DND-41 (cell line): ENCODE measurements at regions not wholly inside any gene's neighbourhood (a gene's known extent, or its start where the extent isn't known, plus 50 kb on each side); places are given as distances from the start of the nearest gene placed in this dataset.

Experiments used
- EZH2 ChIP-seq: IDR thresholded peaks from 3 replicates; pipeline ENCODE4 v1.6.1; 2012; ENCODE audit warnings: borderline replicate concordance, low read depth, mild to moderate bottlenecking, moderate library complexity, low read length, inconsistent platforms; ENCODE audit not compliant: severe bottlenecking
- TF ChIP-seq, protein P1 (sequence below): IDR thresholded peaks from 2 replicates; pipeline ENCODE4 v1.5.1; 2012; ENCODE audit warnings: borderline replicate concordance, low read length, moderate library complexity, mild to moderate bottlenecking; ENCODE audit not compliant: poor library complexity, severe bottlenecking; ENCODE audit errors: extremely low read depth

DNA sequence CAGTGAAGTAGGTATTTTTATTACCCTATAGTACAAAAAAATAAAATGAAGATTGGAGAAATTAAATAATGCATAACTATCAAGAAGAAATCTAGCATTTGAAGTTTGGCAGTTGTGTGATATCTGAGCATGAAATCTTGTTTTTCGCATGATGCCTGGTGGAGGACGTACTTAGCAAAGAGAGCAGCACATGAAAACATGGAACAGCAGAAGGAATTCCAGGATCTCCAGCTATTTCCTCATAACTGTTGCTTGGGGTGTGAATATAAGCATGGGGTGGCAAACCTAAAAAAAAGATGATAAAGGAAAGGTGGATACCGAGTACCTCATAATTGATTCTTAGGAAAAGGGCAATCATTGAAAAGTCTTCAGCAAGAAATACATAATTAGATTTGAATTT is 174.3 kb upstream of the FAM3C start:
- TF ChIP-seq, protein P1, sequence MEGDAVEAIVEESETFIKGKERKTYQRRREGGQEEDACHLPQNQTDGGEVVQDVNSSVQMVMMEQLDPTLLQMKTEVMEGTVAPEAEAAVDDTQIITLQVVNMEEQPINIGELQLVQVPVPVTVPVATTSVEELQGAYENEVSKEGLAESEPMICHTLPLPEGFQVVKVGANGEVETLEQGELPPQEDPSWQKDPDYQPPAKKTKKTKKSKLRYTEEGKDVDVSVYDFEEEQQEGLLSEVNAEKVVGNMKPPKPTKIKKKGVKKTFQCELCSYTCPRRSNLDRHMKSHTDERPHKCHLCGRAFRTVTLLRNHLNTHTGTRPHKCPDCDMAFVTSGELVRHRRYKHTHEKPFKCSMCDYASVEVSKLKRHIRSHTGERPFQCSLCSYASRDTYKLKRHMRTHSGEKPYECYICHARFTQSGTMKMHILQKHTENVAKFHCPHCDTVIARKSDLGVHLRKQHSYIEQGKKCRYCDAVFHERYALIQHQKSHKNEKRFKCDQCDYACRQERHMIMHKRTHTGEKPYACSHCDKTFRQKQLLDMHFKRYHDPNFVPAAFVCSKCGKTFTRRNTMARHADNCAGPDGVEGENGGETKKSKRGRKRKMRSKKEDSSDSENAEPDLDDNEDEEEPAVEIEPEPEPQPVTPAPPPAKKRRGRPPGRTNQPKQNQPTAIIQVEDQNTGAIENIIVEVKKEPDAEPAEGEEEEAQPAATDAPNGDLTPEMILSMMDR, result no peak
- TF ChIP-seq EZH2, result no peak
